ENCODE measurements at regions not wholly inside any gene's neighbourhood (a gene's known extent, or its start where the extent isn't known, plus 50 kb on each side); places are given as distances from the start of the nearest gene placed in this dataset.

GRCh38 chr2:82260521-82260920, 1956.0 kb upstream of the LRRTM1 start:
- TF ChIP-seq, protein P1, sequence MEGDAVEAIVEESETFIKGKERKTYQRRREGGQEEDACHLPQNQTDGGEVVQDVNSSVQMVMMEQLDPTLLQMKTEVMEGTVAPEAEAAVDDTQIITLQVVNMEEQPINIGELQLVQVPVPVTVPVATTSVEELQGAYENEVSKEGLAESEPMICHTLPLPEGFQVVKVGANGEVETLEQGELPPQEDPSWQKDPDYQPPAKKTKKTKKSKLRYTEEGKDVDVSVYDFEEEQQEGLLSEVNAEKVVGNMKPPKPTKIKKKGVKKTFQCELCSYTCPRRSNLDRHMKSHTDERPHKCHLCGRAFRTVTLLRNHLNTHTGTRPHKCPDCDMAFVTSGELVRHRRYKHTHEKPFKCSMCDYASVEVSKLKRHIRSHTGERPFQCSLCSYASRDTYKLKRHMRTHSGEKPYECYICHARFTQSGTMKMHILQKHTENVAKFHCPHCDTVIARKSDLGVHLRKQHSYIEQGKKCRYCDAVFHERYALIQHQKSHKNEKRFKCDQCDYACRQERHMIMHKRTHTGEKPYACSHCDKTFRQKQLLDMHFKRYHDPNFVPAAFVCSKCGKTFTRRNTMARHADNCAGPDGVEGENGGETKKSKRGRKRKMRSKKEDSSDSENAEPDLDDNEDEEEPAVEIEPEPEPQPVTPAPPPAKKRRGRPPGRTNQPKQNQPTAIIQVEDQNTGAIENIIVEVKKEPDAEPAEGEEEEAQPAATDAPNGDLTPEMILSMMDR (IDR thresholded peaks at IDR 0.05): no peak
- TF ChIP-seq POLR2A (IDR thresholded peaks at IDR 0.05): no peak
- TF ChIP-seq POLR2AphosphoS5 (IDR thresholded peaks at IDR 0.05): no peak

Measured in breast epithelium (tissue), 3 donors.